Gastroesophageal sphincter (tissue), 3 donors: ENCODE measurements at regions not wholly inside any gene's neighbourhood (a gene's known extent, or its start where the extent isn't known, plus 50 kb on each side); places are given as distances from the start of the nearest gene placed in this dataset.

ENCODE experiments used
- CTCF ChIP-seq, 4 experiments: fragments of 200-600 bp in 2 of 4; fragments of 450-650 bp in 2 of 4; sonication (generic) in 1 of 4; IDR thresholded peaks; one replicate each; pipeline ENCODE4 v1.5.1; 2017 to 2019; ENCODE audit warnings: antibody characterized with exemption in 4 of 4, mild to moderate bottlenecking in 2 of 4, moderate library complexity in 2 of 4
- POLR2A ChIP-seq, 2 donors: fragments of 450-650 bp; IDR thresholded peaks; one replicate each; pipeline ENCODE4 v1.6.1; 2017; ENCODE audit warnings: antibody characterized with exemption in 2 of 2, mild to moderate bottlenecking in 2 of 2, moderate library complexity in 1 of 2

- no peak for TF ChIP-seq CTCF (IDR thresholded peaks at IDR 0.05)
- no peak for TF ChIP-seq POLR2A (IDR thresholded peaks at IDR 0.05)
Measured at GRCh38 chr4:120616041-120616440, 306.5 kb downstream of the PRDM5 start.
